EL (cell line): ENCODE measurements at regions not wholly inside any gene's neighbourhood (a gene's known extent, or its start where the extent isn't known, plus 50 kb on each side); places are given as distances from the start of the nearest gene placed in this dataset.
"Not testable (repeated sequence)": the region's sequence is repeated elsewhere in the genome, so short reads cannot be mapped to it uniquely, and the experiment has no call there.

Experiments used
- DNase-seq: peaks from one replicate; pipeline ENCODE4 v3.0.0-alpha.2; 2016

DNA sequence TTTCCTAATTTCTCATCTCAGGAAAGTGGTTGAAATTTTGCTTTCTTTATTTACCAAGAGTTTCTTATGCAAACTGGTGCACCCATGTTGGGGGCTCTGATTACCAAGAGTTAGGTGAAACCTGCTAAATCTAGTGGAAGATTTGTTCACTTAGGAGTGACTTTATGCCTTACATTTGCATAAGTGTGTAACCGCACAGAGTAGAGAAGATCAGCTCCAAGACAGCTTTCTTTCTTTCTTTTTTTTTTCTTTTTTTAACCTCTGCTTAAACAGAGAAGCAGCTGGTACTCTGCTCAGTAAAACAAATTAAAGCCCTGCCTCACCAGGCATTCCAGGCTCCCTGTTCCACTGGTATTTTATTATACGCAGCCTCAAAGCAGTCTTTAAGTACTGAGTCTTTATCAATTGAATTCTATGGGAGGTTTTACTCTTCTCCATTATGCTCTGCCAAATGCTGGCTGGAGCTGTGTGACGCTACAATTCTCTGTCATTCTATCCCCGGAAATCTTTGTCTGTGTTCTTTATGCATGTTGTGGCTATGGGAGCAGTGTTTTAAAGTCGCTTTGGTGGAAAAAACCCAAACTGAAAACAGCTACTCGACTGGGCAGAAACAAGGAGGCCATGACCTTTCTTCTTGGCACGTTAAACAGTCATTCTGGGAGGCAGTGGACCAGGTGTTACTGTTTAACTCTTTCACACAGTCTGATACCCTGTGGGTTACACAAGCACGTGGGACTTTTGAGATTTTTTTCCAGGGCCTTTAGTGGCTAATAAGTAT lies 55.2 kb upstream of the GBE1 start:
- no peak for DNase-seq

GRCh38 chr3:81812098-81812497 lies 50.7 kb upstream of the GBE1 start:
- DNase-seq, result not testable (repeated sequence)
